Loucy (cell line): ENCODE measurements at regions not wholly inside any gene's neighbourhood (a gene's known extent, or its start where the extent isn't known, plus 50 kb on each side); places are given as distances from the start of the nearest gene placed in this dataset.

Experiments
- H2AFZ ChIP-seq: fragments of 200-600 bp; sonication (generic); 2 replicates; pipeline ENCODE4 v1.6.0; 2016; ENCODE audit warnings: antibody characterized with exemption, mild to moderate bottlenecking, low read length, moderate library complexity
- H3F3A ChIP-seq: fragments of 200-600 bp; 2 replicates; pipeline ENCODE4 v1.6.0; 2016; ENCODE audit warnings: antibody characterized with exemption, low read depth, mild to moderate bottlenecking
- H3K27me3 ChIP-seq: fragments of 200-600 bp; sonication (generic); 2 replicates; pipeline ENCODE4 v1.6.1; 2014; ENCODE audit warnings: low read length, mild to moderate bottlenecking; ENCODE audit not compliant: insufficient read depth, poor library complexity, severe bottlenecking
- H3K36me3 ChIP-seq: fragments of 200-600 bp; sonication (generic); 2 replicates; pipeline ENCODE4 v1.6.1; 2016; ENCODE audit warnings: low read length; ENCODE audit not compliant: insufficient read depth
- H3K4me1 ChIP-seq: fragments of 200-600 bp; sonication (generic); 2 replicates; pipeline ENCODE4 v1.5.1; 2014; ENCODE audit warnings: low read length, mild to moderate bottlenecking; ENCODE audit not compliant: insufficient read depth, poor library complexity, severe bottlenecking
- H3K4me2 ChIP-seq: fragments of 200-600 bp; sonication (generic); 2 replicates; pipeline ENCODE4 v1.6.0; 2014; ENCODE audit warnings: antibody characterized with exemption, low read length, low read depth, mild to moderate bottlenecking; ENCODE audit not compliant: poor library complexity, severe bottlenecking
- H3K4me3 ChIP-seq: fragments of 200-600 bp; sonication (generic); 2 replicates; pipeline ENCODE4 v1.5.1; 2014; ENCODE audit warnings: low read length, mild to moderate bottlenecking, mixed read lengths; ENCODE audit not compliant: poor library complexity, severe bottlenecking
- H3K79me2 ChIP-seq: fragments of 200-600 bp; sonication (generic); 2 replicates; pipeline ENCODE4 v1.6.1; 2014; ENCODE audit warnings: low read length; ENCODE audit not compliant: insufficient read depth
- H3K9ac ChIP-seq: fragments of 200-600 bp; sonication (generic); 2 replicates; pipeline ENCODE4 v1.6.0; 2014; ENCODE audit warnings: mild to moderate bottlenecking, low read depth, low read length, moderate library complexity; ENCODE audit not compliant: poor library complexity, severe bottlenecking
- H3K9me2 ChIP-seq: fragments of 200-600 bp; sonication (generic); replicated peaks from 2 replicates; pipeline ENCODE4 v1.6.1; 2016; ENCODE audit warnings: low read depth, low read length, mixed read lengths
- H3K9me3 ChIP-seq: fragments of 200-600 bp; sonication (generic); 2 replicates; pipeline ENCODE4 v1.6.1; 2014; ENCODE audit warnings: mild to moderate bottlenecking, antibody characterized with exemption, low read length, low read depth; ENCODE audit not compliant: insufficient read depth
- H4K20me1 ChIP-seq: fragments of 200-600 bp; sonication (generic); 2 replicates; pipeline ENCODE4 v1.6.0; 2014; ENCODE audit warnings: antibody characterized with exemption, low read length, mild to moderate bottlenecking; ENCODE audit not compliant: insufficient read depth, poor library complexity, severe bottlenecking
- CTCF ChIP-seq: fragments of 200-600 bp; sonication (generic); conservative IDR thresholded peaks from 2 replicates; pipeline ENCODE4 v1.5.1; 2014; ENCODE audit warnings: mild to moderate bottlenecking, antibody characterized with exemption, low read length
- EZH2phosphoT487 ChIP-seq: fragments of 200-600 bp; IDR thresholded peaks from 2 replicates; pipeline ENCODE4 v1.6.1; 2018; ENCODE audit warnings: antibody characterized with exemption, mild to moderate bottlenecking, moderate library complexity, borderline replicate concordance

GRCh38 chr4:14659286-14659685 is 343.0 kb upstream of the CPEB2 start:
- Histone ChIP-seq H3F3A (no peaks in the 10 kb centered on the region), H3K4me2 (no peak overlapping the region), H3K9me3 (no peaks in the 10 kb centered on the region), H3K79me2 (no peaks in the 10 kb centered on the region), H2AFZ (no peak overlapping the region), H3K27me3 (no peaks in the 10 kb centered on the region), H3K36me3 (no peaks in the 10 kb centered on the region), H3K4me3 (no peak overlapping the region), H3K9me2 (no peaks in the 10 kb centered on the region), H3K4me1 (no peaks in the 10 kb centered on the region), H3K9ac (no peak overlapping the region), H4K20me1 (no peaks in the 10 kb centered on the region)
- TF ChIP-seq CTCF (no peak), EZH2phosphoT487 (no peak)

GRCh38 chr4:14667624-14668151 is 334.6 kb upstream of the CPEB2 start:
- Histone ChIP-seq H3K4me1 (no peaks in the 10 kb centered on the region), H3K9ac (no peak overlapping the region), H3K4me2 (no peak overlapping the region), H3K27me3 (no peaks in the 10 kb centered on the region), H4K20me1 (no peaks in the 10 kb centered on the region), H3K36me3 (no peaks in the 10 kb centered on the region), H2AFZ (no peak overlapping the region), H3K79me2 (no peaks in the 10 kb centered on the region), H3F3A (no peaks in the 10 kb centered on the region), H3K9me3 (no peaks in the 10 kb centered on the region), H3K9me2 (no peaks in the 10 kb centered on the region), H3K4me3 (no peak overlapping the region)
- TF ChIP-seq EZH2phosphoT487 (no peak), CTCF (no peak)

- no peak overlapping the region for H3K9ac ChIP-seq
- no peak overlapping the region for H3K4me3 ChIP-seq
- no peaks in the 10 kb centered on the region for H3K9me2 ChIP-seq
- no peaks in the 10 kb centered on the region for H3K36me3 ChIP-seq
- H3K9me3 ChIP-seq = no peaks in the 10 kb centered on the region
- H4K20me1 ChIP-seq = no peaks in the 10 kb centered on the region
- H3K79me2 ChIP-seq = no peaks in the 10 kb centered on the region
- TF ChIP-seq EZH2phosphoT487 (no peak), CTCF (no peak)
- H3K4me2 ChIP-seq = no peak overlapping the region
- H3K4me1 ChIP-seq = no peaks in the 10 kb centered on the region
- no peaks in the 10 kb centered on the region for H3K27me3 ChIP-seq
- no peak overlapping the region for H2AFZ ChIP-seq
- no peaks in the 10 kb centered on the region for H3F3A ChIP-seq
These were observed 334.0 kb upstream of the CPEB2 start for GRCh38 chr4:14668296-14668695.
